ENCODE measurements at regions not wholly inside any gene's neighbourhood (a gene's known extent, or its start where the extent isn't known, plus 50 kb on each side); places are given as distances from the start of the nearest gene placed in this dataset.
"Not testable (repeated sequence)": the region's sequence is repeated elsewhere in the genome, so short reads cannot be mapped to it uniquely, and the experiment has no call there.

- DNase-seq; in situ Hi-C loops (cut with MboI; ENCODE audit: low pct_unique_long_range_greater_than_20kb, low sequenced_read_pairs): not testable (repeated sequence)
These were observed 123.2 kb downstream of the UNC93B1 start for GRCh38 chr11:67880594-67881196.

- in situ Hi-C loops (cut with MboI; ENCODE audit: low pct_unique_long_range_greater_than_20kb, low sequenced_read_pairs) = not testable (repeated sequence)
- peak; percentile 9 for DNase-seq
These were observed 125.2 kb downstream of the UNC93B1 start for GRCh38 chr11:67878666-67879065.

GRCh38 chr11:67877316-67877715, 126.6 kb downstream of the UNC93B1 start:
- in situ Hi-C loops (cut with MboI; ENCODE audit: low pct_unique_long_range_greater_than_20kb, low sequenced_read_pairs); DNase-seq: not testable (repeated sequence)

GRCh38 chr11:67873223-67873622, 130.7 kb downstream of the UNC93B1 start:
- DNase-seq; in situ Hi-C loops (cut with MboI; ENCODE audit: low pct_unique_long_range_greater_than_20kb, low sequenced_read_pairs): not testable (repeated sequence)

GRCh38 chr11:67871168-67871567, 132.7 kb downstream of the UNC93B1 start:
- in situ Hi-C loops (cut with MboI; ENCODE audit: low pct_unique_long_range_greater_than_20kb, low sequenced_read_pairs); DNase-seq: not testable (repeated sequence)

- DNase-seq; in situ Hi-C loops (cut with MboI; ENCODE audit: low pct_unique_long_range_greater_than_20kb, low sequenced_read_pairs): not testable (repeated sequence)
These were observed 141.0 kb downstream of the UNC93B1 start for GRCh38 chr11:67862896-67863295.

GRCh38 chr11:67859513-67860161, 144.3 kb downstream of the UNC93B1 start:
- in situ Hi-C loops (cut with MboI; ENCODE audit: low pct_unique_long_range_greater_than_20kb, low sequenced_read_pairs) = not testable (repeated sequence)

GRCh38 chr11:67850747-67851146, 153.2 kb downstream of the UNC93B1 start:
- in situ Hi-C loops (cut with MboI; ENCODE audit: low pct_unique_long_range_greater_than_20kb, low sequenced_read_pairs); DNase-seq: not testable (repeated sequence)

More at GRCh38 chr11:67859513-67860161, 144.3 kb downstream of the UNC93B1 start:
- not testable (repeated sequence) for DNase-seq

- DNase-seq; in situ Hi-C loops (cut with MboI; ENCODE audit: low pct_unique_long_range_greater_than_20kb, low sequenced_read_pairs): not testable (repeated sequence)
These were observed 154.1 kb downstream of the UNC93B1 start for GRCh38 chr11:67849766-67850165.

GRCh38 chr11:67847896-67848875, 155.7 kb downstream of the UNC93B1 start:
- DNase-seq; in situ Hi-C loops (cut with MboI; ENCODE audit: low pct_unique_long_range_greater_than_20kb, low sequenced_read_pairs): not testable (repeated sequence)

- DNase-seq; in situ Hi-C loops (cut with MboI; ENCODE audit: low pct_unique_long_range_greater_than_20kb, low sequenced_read_pairs): not testable (repeated sequence)
These were observed 157.6 kb downstream of the UNC93B1 start for GRCh38 chr11:67846303-67846702.

- in situ Hi-C loops (cut with MboI; ENCODE audit: low pct_unique_long_range_greater_than_20kb, low sequenced_read_pairs); DNase-seq: not testable (repeated sequence)
These were observed 158.6 kb downstream of the UNC93B1 start for GRCh38 chr11:67845296-67845695.

- in situ Hi-C loops (cut with MboI; ENCODE audit: low pct_unique_long_range_greater_than_20kb, low sequenced_read_pairs); DNase-seq: not testable (repeated sequence)
These were observed 163.3 kb downstream of the UNC93B1 start for GRCh38 chr11:67840599-67840998.

- in situ Hi-C loops (cut with MboI; ENCODE audit: low pct_unique_long_range_greater_than_20kb, low sequenced_read_pairs); DNase-seq: not testable (repeated sequence)
These were observed 155.7 kb upstream of the ALDH3B2 start for GRCh38 chr11:67830152-67830551.

- DNase-seq; in situ Hi-C loops (cut with MboI; ENCODE audit: low pct_unique_long_range_greater_than_20kb, low sequenced_read_pairs): not testable (repeated sequence)
These were observed 152.5 kb upstream of the ALDH3B2 start for GRCh38 chr11:67826951-67827296.

GRCh38 chr11:67826028-67826950, 151.9 kb upstream of the ALDH3B2 start:
- in situ Hi-C loops (cut with MboI; ENCODE audit: low pct_unique_long_range_greater_than_20kb, low sequenced_read_pairs) = not testable (repeated sequence)
- DNase-seq = peak; percentile 75

GRCh38 chr11:67824861-67825260, 150.4 kb upstream of the ALDH3B2 start:
- in situ Hi-C loops (cut with MboI; ENCODE audit: low pct_unique_long_range_greater_than_20kb, low sequenced_read_pairs); DNase-seq: not testable (repeated sequence)

- peak; percentile 4 for DNase-seq
- in situ Hi-C loops (cut with MboI; ENCODE audit: low pct_unique_long_range_greater_than_20kb, low sequenced_read_pairs) = no loop called here
These were observed 145.7 kb upstream of the ALDH3B2 start for GRCh38 chr11:67820081-67820480.
